ENCODE measurements at regions not wholly inside any gene's neighbourhood (a gene's known extent, or its start where the extent isn't known, plus 50 kb on each side); places are given as distances from the start of the nearest gene placed in this dataset.

- CTCF ChIA-PET = interaction anchor here (0.7 kb wide), 1 partner anchor 89 kb away, joined by 3 read pairs; no protein-coding TSS in a partner anchor
- dilution Hi-C loops (cut with MboI; ENCODE audit: extremely low pct_ligation_motif_present, low sequenced_read_pairs) = no loop called here
Observed at GRCh38 chr17:31754239-31754945, 104.7 kb downstream of the COPRS start.

More at GRCh38 chr17:31754239-31754945, 104.7 kb downstream of the COPRS start:
- BruUV-seq (replicated peaks) = no TSS peak
- DNase-seq (ENCODE audit: low read depth, low spot score) = peak; percentile 62
- H3K4me1 ChIP-seq (ENCODE audit: control insufficient read depth, extremely low read depth, insufficient read depth, low read length) = peaks cover 11% of the 10 kb centered on the region
- TF ChIP-seq GATA2 (IDR thresholded peaks at IDR 0.05; ENCODE audit: insufficient read depth, insufficient read length, low read depth, low read length) (peak; percentile 72), JUN (IDR thresholded peaks at IDR 0.05; ENCODE audit: borderline replicate concordance, insufficient read depth, insufficient read length, low read depth) (peak; percentile 30), MYC (IDR thresholded peaks at IDR 0.05; ENCODE audit: low read depth, low read length) (no peak), POLR2AphosphoS5 (IDR thresholded peaks at IDR 0.05; ENCODE audit: insufficient read depth, low read depth, low read length) (peak; percentile 33), POLR2A (IDR thresholded peaks at IDR 0.05; ENCODE audit: low read depth, low read length) (no peak), EZH2 (IDR thresholded peaks at IDR 0.05; ENCODE audit: borderline replicate concordance, low read depth, low read length, severe bottlenecking) (no peak), FOS (IDR thresholded peaks at IDR 0.05; ENCODE audit: borderline replicate concordance, insufficient read depth, low read length) (peak; percentile 74)
- TF ChIP-seq, protein P1, sequence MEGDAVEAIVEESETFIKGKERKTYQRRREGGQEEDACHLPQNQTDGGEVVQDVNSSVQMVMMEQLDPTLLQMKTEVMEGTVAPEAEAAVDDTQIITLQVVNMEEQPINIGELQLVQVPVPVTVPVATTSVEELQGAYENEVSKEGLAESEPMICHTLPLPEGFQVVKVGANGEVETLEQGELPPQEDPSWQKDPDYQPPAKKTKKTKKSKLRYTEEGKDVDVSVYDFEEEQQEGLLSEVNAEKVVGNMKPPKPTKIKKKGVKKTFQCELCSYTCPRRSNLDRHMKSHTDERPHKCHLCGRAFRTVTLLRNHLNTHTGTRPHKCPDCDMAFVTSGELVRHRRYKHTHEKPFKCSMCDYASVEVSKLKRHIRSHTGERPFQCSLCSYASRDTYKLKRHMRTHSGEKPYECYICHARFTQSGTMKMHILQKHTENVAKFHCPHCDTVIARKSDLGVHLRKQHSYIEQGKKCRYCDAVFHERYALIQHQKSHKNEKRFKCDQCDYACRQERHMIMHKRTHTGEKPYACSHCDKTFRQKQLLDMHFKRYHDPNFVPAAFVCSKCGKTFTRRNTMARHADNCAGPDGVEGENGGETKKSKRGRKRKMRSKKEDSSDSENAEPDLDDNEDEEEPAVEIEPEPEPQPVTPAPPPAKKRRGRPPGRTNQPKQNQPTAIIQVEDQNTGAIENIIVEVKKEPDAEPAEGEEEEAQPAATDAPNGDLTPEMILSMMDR (IDR thresholded peaks at IDR 0.05; ENCODE audit: extremely low read depth in 1 of 2, insufficient read depth in 1 of 2, low read depth in 1 of 2, low read length in 2 of 2) = no peak
- TF ChIP-seq, protein P2, sequence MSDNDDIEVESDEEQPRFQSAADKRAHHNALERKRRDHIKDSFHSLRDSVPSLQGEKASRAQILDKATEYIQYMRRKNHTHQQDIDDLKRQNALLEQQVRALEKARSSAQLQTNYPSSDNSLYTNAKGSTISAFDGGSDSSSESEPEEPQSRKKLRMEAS (IDR thresholded peaks at IDR 0.05; ENCODE audit: insufficient read depth, insufficient read length) = no peak
- H2AFZ ChIP-seq (ENCODE audit: low read depth, low read length) = peak overlapping the region; percentile 14
- peak overlapping the region; percentile 66 for H3K27ac ChIP-seq (ENCODE audit: insufficient read depth, low read depth, low read length)
- H3K36me3 ChIP-seq (ENCODE audit: control insufficient read depth in 2 of 2, extremely low read depth in 1 of 2, insufficient read depth in 2 of 2, low read length in 2 of 2) = no peaks in the 10 kb centered on the region
- peak overlapping the region; percentile 21 for H3K9ac ChIP-seq (replicated peaks; ENCODE audit: extremely low read depth, insufficient read depth, low read length)
- no peaks in the 10 kb centered on the region for H3K79me2 ChIP-seq (ENCODE audit: control insufficient read depth, insufficient read depth, low read length)
- intact Hi-C loops (cut with micrococcal nuclease) = loop anchor here (1.0 kb wide), 1 partner anchor 32 kb away; no protein-coding TSS in a partner anchor
- H3K27me3 ChIP-seq (ENCODE audit: control insufficient read depth in 2 of 2, insufficient read depth in 2 of 2, low read length in 2 of 2) = no peaks in the 10 kb centered on the region
- H3K4me2 ChIP-seq (ENCODE audit: insufficient read depth, low read length) = peak overlapping the region; percentile 19
- no peak overlapping the region for H3K4me3 ChIP-seq (replicated peaks in 1 of 3; ENCODE audit: insufficient read depth in 1 of 3, low read depth in 1 of 3, low read length in 3 of 3)
- H4K20me1 ChIP-seq (replicated peaks; ENCODE audit: control insufficient read depth, extremely low read depth, insufficient read depth, low read length) = no peaks in the 10 kb centered on the region
- POLR2A ChIA-PET = no interaction called here
- H3K9me3 ChIP-seq (replicated peaks; ENCODE audit: control insufficient read depth, insufficient read depth, low read length) = no peaks in the 10 kb centered on the region
- H3K9me1 ChIP-seq (replicated peaks; ENCODE audit: control insufficient read depth, extremely low read depth, insufficient read depth, low read length) = no peaks in the 10 kb centered on the region
- FAIRE-seq = peak; percentile 92
